H9 (cell line): ENCODE measurements at regions not wholly inside any gene's neighbourhood (a gene's known extent, or its start where the extent isn't known, plus 50 kb on each side); places are given as distances from the start of the nearest gene placed in this dataset.

Experiments
- DNase-seq: peaks from one replicate; pipeline ENCODE4 v3.0.0-alpha.2; 2017
- H2AFZ ChIP-seq: one replicate; pipeline ENCODE4 v1.6.1; 2013; ENCODE audit warnings: mild to moderate bottlenecking, low read length, control low read depth, moderate library complexity
- H2AK5ac ChIP-seq: 2 replicates; pipeline ENCODE4 v1.6.1; 2013; ENCODE audit warnings: low read length, control low read depth, mixed read lengths; ENCODE audit not compliant: insufficient read length
- H2BK120ac ChIP-seq: one replicate; pipeline ENCODE4 v1.6.1; 2013; ENCODE audit warnings: low read depth, mild to moderate bottlenecking, low read length, control low read depth, inconsistent platforms; ENCODE audit not compliant: poor library complexity, severe bottlenecking
- H2BK12ac ChIP-seq: 2 replicates; pipeline ENCODE4 v1.6.1; 2013; ENCODE audit warnings: low read length, control low read depth, mixed read lengths, low read depth; ENCODE audit not compliant: insufficient read length
- H2BK15ac ChIP-seq: 2 replicates; pipeline ENCODE4 v1.6.1; 2013; ENCODE audit warnings: low read depth, low read length, control low read depth
- H2BK20ac ChIP-seq: one replicate; pipeline ENCODE4 v1.6.1; 2013; ENCODE audit warnings: low read depth, mild to moderate bottlenecking, low read length, control low read depth, inconsistent platforms; ENCODE audit not compliant: poor library complexity, severe bottlenecking
- H2BK5ac ChIP-seq: 2 replicates; pipeline ENCODE4 v1.6.1; 2013; ENCODE audit warnings: low read length, control low read depth, mixed read lengths; ENCODE audit not compliant: insufficient read length
- H3K14ac ChIP-seq: 2 replicates; pipeline ENCODE4 v1.6.1; 2013; ENCODE audit warnings: low read length, control low read depth; ENCODE audit not compliant: insufficient read depth
- H3K18ac ChIP-seq: 2 replicates; pipeline ENCODE4 v1.6.1; 2013; ENCODE audit warnings: low read depth, mild to moderate bottlenecking, mixed read lengths, low read length, control low read depth; ENCODE audit not compliant: insufficient read length
- H3K23ac ChIP-seq: 2 replicates; pipeline ENCODE4 v1.6.1; 2013; ENCODE audit warnings: low read length, control low read depth, mixed read lengths, low read depth; ENCODE audit not compliant: insufficient read length
- H3K23me2 ChIP-seq: 2 replicates; pipeline ENCODE4 v1.6.1; 2013; ENCODE audit warnings: low read depth, mild to moderate bottlenecking, mixed read lengths, low read length, control low read depth; ENCODE audit not compliant: insufficient read length, poor library complexity, severe bottlenecking
- H3K27ac ChIP-seq: 2 replicates; pipeline ENCODE4 v1.5.1; 2013; ENCODE audit warnings: low read length, control low read depth, mixed read lengths, low read depth; ENCODE audit not compliant: insufficient read length
- H3K27me3 ChIP-seq: 2 replicates; pipeline ENCODE4 v1.6.1; 2013; ENCODE audit warnings: low read length, control low read depth, inconsistent platforms; ENCODE audit not compliant: insufficient read depth
- H3K4ac ChIP-seq: 2 replicates; pipeline ENCODE4 v1.6.1; 2013; ENCODE audit warnings: low read depth, mild to moderate bottlenecking, control low read depth, inconsistent platforms, low read length, moderate library complexity
- H3K4me1 ChIP-seq: 2 replicates; pipeline ENCODE4 v1.6.1; 2013; ENCODE audit warnings: low read length, control low read depth, inconsistent platforms; ENCODE audit not compliant: insufficient read depth
- H3K4me2 ChIP-seq: 2 replicates; pipeline ENCODE4 v1.6.1; 2013; ENCODE audit warnings: low read length, control low read depth, mixed read lengths; ENCODE audit not compliant: insufficient read length, insufficient read depth
- H3K56ac ChIP-seq: 2 replicates; pipeline ENCODE4 v1.6.1; 2013; ENCODE audit warnings: low read depth, mild to moderate bottlenecking, mixed read lengths, low read length, control low read depth; ENCODE audit not compliant: insufficient read length
- H3K79me1 ChIP-seq: 2 replicates; pipeline ENCODE4 v1.6.1; 2013; ENCODE audit warnings: low read depth, mild to moderate bottlenecking, moderate library complexity, low read length, control low read depth, inconsistent platforms; ENCODE audit not compliant: insufficient read depth, poor library complexity, severe bottlenecking
- H3K79me2 ChIP-seq: 2 replicates; pipeline ENCODE4 v1.6.1; 2013; ENCODE audit warnings: low read length, control low read depth, inconsistent platforms; ENCODE audit not compliant: insufficient read depth
- H3K9ac ChIP-seq: 2 replicates; pipeline ENCODE4 v1.6.1; 2013; ENCODE audit warnings: low read length, control low read depth, mixed read lengths; ENCODE audit not compliant: insufficient read length; ENCODE audit errors: extremely low read depth
- H3K9me3 ChIP-seq: one replicate; pipeline ENCODE4 v1.6.1; 2013; ENCODE audit warnings: low read depth, low read length, inconsistent platforms; ENCODE audit not compliant: control insufficient read depth
- H3T11ph ChIP-seq: one replicate; pipeline ENCODE4 v1.6.1; 2013; ENCODE audit warnings: mild to moderate bottlenecking, low read length, control low read depth, inconsistent platforms
- H4K20me1 ChIP-seq: one replicate; pipeline ENCODE4 v1.6.1; 2013; ENCODE audit not compliant: control insufficient read depth, insufficient read length, insufficient read depth
- H4K5ac ChIP-seq: 2 replicates; pipeline ENCODE4 v1.6.1; 2013; ENCODE audit warnings: low read depth, mild to moderate bottlenecking, mixed read lengths, low read length, control low read depth; ENCODE audit not compliant: insufficient read length
- H4K8ac ChIP-seq: replicated peaks from 2 replicates; pipeline ENCODE4 v1.6.1; 2013; ENCODE audit warnings: low read length, control low read depth, mixed read lengths, low read depth; ENCODE audit not compliant: insufficient read length
- H4K91ac ChIP-seq: 2 replicates; pipeline ENCODE4 v1.6.1; 2013; ENCODE audit warnings: low read depth, mild to moderate bottlenecking, moderate library complexity, mixed read lengths, low read length, control low read depth; ENCODE audit not compliant: insufficient read length
- H3K27ac Mint-ChIP-seq, 3 experiments: 2 replicates in 2 of 3; 3 replicates in 1 of 3; pipeline ENCODE4 v1.8.0; 2020 to 2021; ENCODE audit warnings: mixed read lengths in 3 of 3, mild to moderate bottlenecking in 1 of 3, moderate library complexity in 1 of 3
- H3K27me3 Mint-ChIP-seq: 2 replicates; pipeline ENCODE4 v1.8.0; 2021; ENCODE audit warnings: low read depth, mild to moderate bottlenecking, moderate library complexity, mixed read lengths
- H3K36me3 Mint-ChIP-seq, 3 experiments: 2 replicates in 2 of 3; 3 replicates in 1 of 3; pipeline ENCODE4 v1.8.0; 2020 to 2021; ENCODE audit warnings: low read depth in 3 of 3, mixed read lengths in 3 of 3; ENCODE audit not compliant: insufficient read depth in 1 of 3
- H3K4me1 Mint-ChIP-seq, 2 experiments: 2 replicates each; pipeline ENCODE4 v1.8.0; 2020; ENCODE audit warnings: mixed read lengths in 2 of 2
- H3K4me3 Mint-ChIP-seq, 2 experiments: 2 replicates in 1 of 2; 3 replicates in 1 of 2; pipeline ENCODE4 v1.8.0; 2020 to 2021; ENCODE audit warnings: mild to moderate bottlenecking in 2 of 2, mixed read lengths in 2 of 2, moderate library complexity in 1 of 2
- H3K9me3 Mint-ChIP-seq, 2 experiments: 2 replicates in 1 of 2; 3 replicates in 1 of 2; pipeline ENCODE4 v1.8.0; 2020; ENCODE audit warnings: mild to moderate bottlenecking in 2 of 2, mixed read lengths in 2 of 2, moderate library complexity in 1 of 2
- CTCF ChIP-seq: fragments of 200-600 bp; sonication (generic); conservative IDR thresholded peaks from 3 replicates; pipeline ENCODE4 v1.8.0; 2021; ENCODE audit warnings: antibody characterized with exemption, mild to moderate bottlenecking
- whole genome bisulfite sequencing: extraction: QIAGEN DNeasy Blood & Tissue Kit; methylation state at CpG from one replicate; pipeline ENCODE4 v1.1.7; 2013; ENCODE audit warnings: missing lambda C conversion rate, low lambda C conversion rate, mixed read lengths; ENCODE audit not compliant: insufficient read length; ENCODE audit errors: extremely low coverage; 5-methylcytosine and 5-hydroxymethylcytosine counted together

GRCh38 chr1:78231477-78231876 lies 185.7 kb downstream of the GIPC2 start:
- Histone ChIP-seq H3K56ac (no peak overlapping the region), H2BK15ac (no peak overlapping the region), H3K14ac (no peak overlapping the region), H3K23ac (no peak overlapping the region), H4K8ac (no peak overlapping the region), H3K9ac (no peak overlapping the region), H3K23me2 (no peaks in the 10 kb centered on the region), H4K5ac (no peak overlapping the region), H2AFZ (no peak overlapping the region), H3K79me1 (no peaks in the 10 kb centered on the region), H2BK12ac (no peak overlapping the region), H3K18ac (no peak overlapping the region), H2BK120ac (no peak overlapping the region), H3K4me1 (peaks cover 2% of the 10 kb centered on the region; the same call in 1 of the 2 replicates), H2BK20ac (no peak overlapping the region), H4K91ac (no peak overlapping the region), H3T11ph (no peak overlapping the region), H4K20me1 (no peaks in the 10 kb centered on the region), H3K79me2 (no peaks in the 10 kb centered on the region), H2BK5ac (no peak overlapping the region), H2AK5ac (no peak overlapping the region), H3K27me3 (peaks cover 38% of the 10 kb centered on the region), H3K27ac (no peak overlapping the region), H3K4ac (no peak overlapping the region), H3K4me2 (no peak overlapping the region), H3K9me3 (no peaks in the 10 kb centered on the region)
- Mint-ChIP-seq H3K27me3 (peaks cover 97% of the 10 kb centered on the region), H3K36me3 (peaks cover 0 to 6% (median 0%) of the 10 kb centered on the region in 3 experiments; a peak in 2 of 7 replicates), H3K27ac (no peak overlapping the region), H3K4me3 (no peak overlapping the region), H3K9me3 (peaks cover 0 to 11% of the 10 kb centered on the region in 2 experiments; a peak in 3 of 5 replicates), H3K4me1 (peaks cover 17 to 35% of the 10 kb centered on the region in 2 experiments)
- WGBS = no CpG with 5 or more reads among the region's 3 CpGs
- TF ChIP-seq CTCF = no peak
- DNase-seq = no peak
